ENCODE measurements at regions not wholly inside any gene's neighbourhood (a gene's known extent, or its start where the extent isn't known, plus 50 kb on each side); places are given as distances from the start of the nearest gene placed in this dataset.
"Not testable (repeated sequence)": the region's sequence is repeated elsewhere in the genome, so short reads cannot be mapped to it uniquely, and the experiment has no call there.

DNA sequence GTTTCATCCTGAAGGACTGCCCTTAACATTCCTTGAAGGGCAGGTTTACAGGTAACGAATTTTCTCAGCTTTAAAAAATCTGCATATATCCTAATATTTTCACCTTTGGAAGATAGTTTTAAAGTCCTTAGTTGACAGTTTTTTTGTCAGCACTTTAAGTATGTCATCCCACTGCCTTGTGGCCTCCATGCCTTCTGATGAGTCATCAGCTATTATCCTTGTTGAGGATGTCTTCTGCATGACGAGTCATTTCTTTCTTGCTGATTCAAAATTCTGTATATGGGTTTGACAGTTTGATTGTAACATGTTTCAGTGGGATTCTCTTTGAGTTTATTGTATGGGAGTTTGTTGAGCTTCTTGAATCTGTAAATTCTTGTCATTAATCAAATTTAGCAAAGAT lies 500.6 kb downstream of the DISC1 start:
- no peak overlapping the region for H3K27ac Mint-ChIP-seq
- peaks cover 15% of the 10 kb centered on the region for H3K4me1 Mint-ChIP-seq (ENCODE audit: low read depth)
- intact Hi-C loops (cut with micrococcal nuclease), result no loop called here
- CTCF ChIA-PET, result interaction anchor here (0.6 kb wide), 1 partner anchor 1004 kb away, joined by 3 read pairs; no protein-coding TSS in a partner anchor
- DNase-seq, result no peak
- no peak overlapping the region for H3K4me3 Mint-ChIP-seq
- H3K36me3 Mint-ChIP-seq (ENCODE audit: low read depth), result no peaks in the 10 kb centered on the region
- H3K9me3 Mint-ChIP-seq, result peaks cover 3% of the 10 kb centered on the region
- peaks cover 10% of the 10 kb centered on the region for H3K27me3 Mint-ChIP-seq (ENCODE audit: low read depth)

GRCh38 chr1:232123775-232124659 lies 497.4 kb downstream of the DISC1 start:
- peaks cover 11% of the 10 kb centered on the region for H3K27me3 Mint-ChIP-seq (ENCODE audit: low read depth)
- H3K4me1 Mint-ChIP-seq (ENCODE audit: low read depth), result peaks cover 15% of the 10 kb centered on the region
- H3K9me3 Mint-ChIP-seq, result peaks cover 2% of the 10 kb centered on the region
- no peak overlapping the region for H3K27ac Mint-ChIP-seq
- no peaks in the 10 kb centered on the region for H3K36me3 Mint-ChIP-seq (ENCODE audit: low read depth)
- intact Hi-C loops (cut with micrococcal nuclease), result no loop called here
- no peak overlapping the region for H3K4me3 Mint-ChIP-seq
- no peak for DNase-seq
- CTCF ChIA-PET, result no interaction called here

GRCh38 chr1:232117903-232118302 lies 491.3 kb downstream of the DISC1 start:
- CTCF ChIA-PET; H3K27me3 Mint-ChIP-seq (ENCODE audit: low read depth); H3K4me1 Mint-ChIP-seq (ENCODE audit: low read depth); intact Hi-C loops (cut with micrococcal nuclease); H3K9me3 Mint-ChIP-seq; H3K36me3 Mint-ChIP-seq (ENCODE audit: low read depth); H3K4me3 Mint-ChIP-seq; H3K27ac Mint-ChIP-seq; DNase-seq: not testable (repeated sequence)

- Mint-ChIP-seq H3K36me3 (ENCODE audit: low read depth) (no peaks in the 10 kb centered on the region), H3K4me1 (ENCODE audit: low read depth) (no peaks in the 10 kb centered on the region), H3K4me3 (no peak overlapping the region), H3K27me3 (ENCODE audit: low read depth) (peaks cover 8% of the 10 kb centered on the region), H3K27ac (no peak overlapping the region), H3K9me3 (no peaks in the 10 kb centered on the region)
- no peak for DNase-seq
- intact Hi-C loops (cut with micrococcal nuclease), result no loop called here
- CTCF ChIA-PET, result no interaction called here
Measured at GRCh38 chr1:232114985-232115384, 488.4 kb downstream of the DISC1 start.

DNA sequence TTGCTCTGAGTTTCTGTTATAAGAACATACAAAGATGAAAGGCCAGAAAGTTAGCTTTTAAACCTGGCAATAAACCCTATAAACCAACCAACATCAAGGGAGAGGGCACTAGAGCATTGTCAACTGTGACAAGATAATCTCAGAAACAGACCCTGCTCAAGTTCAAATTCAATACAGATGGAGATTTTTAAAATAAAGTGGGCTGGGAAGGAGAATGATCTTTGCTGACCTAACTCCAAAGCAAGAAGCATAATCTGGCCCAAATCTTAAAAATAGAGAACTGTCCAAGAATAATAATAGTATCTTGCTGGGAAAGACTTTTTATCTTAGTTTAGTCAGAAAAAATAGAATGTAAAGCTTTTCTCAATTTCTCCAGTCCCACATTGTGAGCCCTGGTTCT lies 485.5 kb downstream of the DISC1 start:
- peaks cover 4% of the 10 kb centered on the region for H3K27me3 Mint-ChIP-seq (ENCODE audit: low read depth)
- H3K4me1 Mint-ChIP-seq (ENCODE audit: low read depth), result no peaks in the 10 kb centered on the region
- intact Hi-C loops (cut with micrococcal nuclease), result no loop called here
- no peak overlapping the region for H3K27ac Mint-ChIP-seq
- CTCF ChIA-PET, result no interaction called here
- no peak overlapping the region for H3K4me3 Mint-ChIP-seq
- DNase-seq, result no peak
- H3K9me3 Mint-ChIP-seq, result no peaks in the 10 kb centered on the region
- H3K36me3 Mint-ChIP-seq (ENCODE audit: low read depth), result no peaks in the 10 kb centered on the region

DNA sequence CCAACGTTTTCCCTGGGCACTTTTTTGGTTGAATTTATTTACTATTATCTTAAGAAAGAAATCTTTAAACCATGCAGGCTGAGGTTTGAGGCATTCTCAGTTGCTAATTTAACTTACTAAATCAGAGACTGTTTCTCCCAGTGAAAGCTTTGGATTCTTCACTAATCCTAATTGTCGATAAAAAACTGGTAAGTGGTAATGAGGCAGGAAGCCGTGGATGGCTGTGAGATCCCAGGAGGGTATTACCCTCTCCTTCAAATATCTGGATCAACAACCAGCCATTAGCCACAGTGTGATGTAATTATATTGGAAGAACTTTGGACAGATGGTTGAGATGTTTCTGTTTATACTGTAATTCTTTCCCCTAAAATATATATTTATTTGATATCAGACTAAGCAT lies 485.0 kb downstream of the DISC1 start:
- Mint-ChIP-seq H3K9me3 (no peaks in the 10 kb centered on the region), H3K4me1 (ENCODE audit: low read depth) (no peaks in the 10 kb centered on the region), H3K36me3 (ENCODE audit: low read depth) (no peaks in the 10 kb centered on the region), H3K27me3 (ENCODE audit: low read depth) (peaks cover 4% of the 10 kb centered on the region), H3K4me3 (no peak overlapping the region), H3K27ac (no peak overlapping the region)
- CTCF ChIA-PET, result no interaction called here
- DNase-seq, result no peak
- intact Hi-C loops (cut with micrococcal nuclease), result no loop called here

DNA sequence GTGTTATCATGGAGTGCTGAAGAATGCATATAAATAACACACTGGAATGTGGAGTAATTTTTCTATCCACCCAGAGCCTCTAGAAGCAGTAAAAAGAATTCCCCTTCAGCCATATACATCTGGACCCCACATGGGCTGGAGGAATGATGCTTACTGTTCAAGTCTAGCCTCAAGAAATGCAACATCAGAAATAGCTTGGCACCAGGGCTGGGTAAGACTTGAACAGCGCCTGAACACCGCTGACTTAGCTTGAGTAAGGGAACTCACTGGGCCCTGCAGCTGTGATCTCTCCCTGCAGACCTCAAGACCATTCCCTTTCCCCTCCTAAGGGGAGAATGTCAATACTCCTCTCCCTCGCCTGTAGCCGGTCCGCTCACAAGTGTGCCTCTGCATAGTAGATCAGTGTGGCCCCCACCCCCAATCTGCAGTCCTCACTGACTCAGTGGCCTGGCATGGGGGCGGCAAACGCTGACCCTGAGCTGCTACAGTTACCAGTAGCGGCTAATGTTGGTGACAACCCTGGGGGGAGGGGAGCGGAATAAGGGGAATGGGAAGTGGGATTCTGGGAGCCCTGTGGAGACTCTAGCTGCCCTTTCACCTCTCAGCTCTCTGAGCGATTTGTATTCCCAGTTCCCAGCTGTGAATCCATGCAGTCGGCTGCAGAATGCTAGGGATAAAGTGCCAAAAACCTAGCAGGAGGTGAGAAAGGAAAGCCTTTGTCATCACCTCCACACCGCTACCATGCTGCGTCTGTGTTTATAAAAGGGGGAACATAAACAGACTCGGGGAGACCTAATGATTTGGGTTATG lies 483.9 kb downstream of the DISC1 start:
- no peak overlapping the region for H3K4me3 Mint-ChIP-seq
- H3K36me3 Mint-ChIP-seq (ENCODE audit: low read depth), result no peaks in the 10 kb centered on the region
- no peak for DNase-seq
- H3K27me3 Mint-ChIP-seq (ENCODE audit: low read depth), result peaks cover 4% of the 10 kb centered on the region
- H3K9me3 Mint-ChIP-seq, result no peaks in the 10 kb centered on the region
- intact Hi-C loops (cut with micrococcal nuclease), result no loop called here
- CTCF ChIA-PET, result no interaction called here
- no peaks in the 10 kb centered on the region for H3K4me1 Mint-ChIP-seq (ENCODE audit: low read depth)
- H3K27ac Mint-ChIP-seq, result no peak overlapping the region

GRCh38 chr1:232109391-232109790 lies 482.8 kb downstream of the DISC1 start:
- Mint-ChIP-seq H3K27me3 (ENCODE audit: low read depth) (peaks cover 4% of the 10 kb centered on the region), H3K27ac (no peak overlapping the region), H3K4me1 (ENCODE audit: low read depth) (no peaks in the 10 kb centered on the region), H3K4me3 (no peak overlapping the region), H3K36me3 (ENCODE audit: low read depth) (no peaks in the 10 kb centered on the region), H3K9me3 (no peaks in the 10 kb centered on the region)
- DNase-seq, result no peak
- CTCF ChIA-PET, result no interaction called here
- intact Hi-C loops (cut with micrococcal nuclease), result no loop called here

DNA sequence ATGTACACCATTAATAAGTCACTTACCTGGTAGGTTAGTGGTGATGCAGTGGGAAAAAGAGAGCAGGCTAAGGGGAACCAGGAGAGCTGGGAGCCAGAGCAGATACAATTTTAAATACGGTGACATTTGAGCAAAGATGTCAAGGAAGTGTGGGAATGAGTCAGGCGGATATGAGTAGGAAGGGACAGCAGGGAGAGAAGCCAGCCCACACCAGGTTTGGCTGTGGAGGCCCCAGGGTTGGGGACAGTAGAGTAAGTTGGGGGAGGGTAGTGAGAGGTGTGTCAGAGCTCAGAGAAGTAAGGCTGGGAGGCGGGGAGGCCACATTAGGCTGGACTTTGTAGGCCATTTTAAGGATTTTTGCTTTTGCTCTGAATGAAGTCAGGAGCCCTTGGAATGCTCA lies 482.0 kb downstream of the DISC1 start:
- intact Hi-C loops (cut with micrococcal nuclease), result no loop called here
- Mint-ChIP-seq H3K36me3 (ENCODE audit: low read depth) (no peaks in the 10 kb centered on the region), H3K4me1 (ENCODE audit: low read depth) (no peaks in the 10 kb centered on the region), H3K27ac (no peak overlapping the region), H3K4me3 (no peak overlapping the region), H3K27me3 (ENCODE audit: low read depth) (peaks cover 4% of the 10 kb centered on the region), H3K9me3 (no peaks in the 10 kb centered on the region)
- CTCF ChIA-PET, result no interaction called here
- DNase-seq, result no peak

GRCh38 chr1:232106415-232106814 lies 479.8 kb downstream of the DISC1 start:
- no peaks in the 10 kb centered on the region for H3K36me3 Mint-ChIP-seq (ENCODE audit: low read depth)
- H3K27me3 Mint-ChIP-seq (ENCODE audit: low read depth), result peaks cover 4% of the 10 kb centered on the region
- no peaks in the 10 kb centered on the region for H3K9me3 Mint-ChIP-seq
- intact Hi-C loops (cut with micrococcal nuclease), result no loop called here
- no peak overlapping the region for H3K4me3 Mint-ChIP-seq
- H3K27ac Mint-ChIP-seq, result no peak overlapping the region
- H3K4me1 Mint-ChIP-seq (ENCODE audit: low read depth), result no peaks in the 10 kb centered on the region
- CTCF ChIA-PET, result no interaction called here
- DNase-seq, result no peak

- no peak for DNase-seq
- no peaks in the 10 kb centered on the region for H3K9me3 Mint-ChIP-seq
- no peak overlapping the region for H3K4me3 Mint-ChIP-seq
- no peaks in the 10 kb centered on the region for H3K4me1 Mint-ChIP-seq (ENCODE audit: low read depth)
- no peaks in the 10 kb centered on the region for H3K36me3 Mint-ChIP-seq (ENCODE audit: low read depth)
- intact Hi-C loops (cut with micrococcal nuclease), result no loop called here
- H3K27ac Mint-ChIP-seq, result no peak overlapping the region
- CTCF ChIA-PET, result no interaction called here
- peaks cover 4% of the 10 kb centered on the region for H3K27me3 Mint-ChIP-seq (ENCODE audit: low read depth)
Measured at GRCh38 chr1:232105561-232105960, 479.0 kb downstream of the DISC1 start.

DNA sequence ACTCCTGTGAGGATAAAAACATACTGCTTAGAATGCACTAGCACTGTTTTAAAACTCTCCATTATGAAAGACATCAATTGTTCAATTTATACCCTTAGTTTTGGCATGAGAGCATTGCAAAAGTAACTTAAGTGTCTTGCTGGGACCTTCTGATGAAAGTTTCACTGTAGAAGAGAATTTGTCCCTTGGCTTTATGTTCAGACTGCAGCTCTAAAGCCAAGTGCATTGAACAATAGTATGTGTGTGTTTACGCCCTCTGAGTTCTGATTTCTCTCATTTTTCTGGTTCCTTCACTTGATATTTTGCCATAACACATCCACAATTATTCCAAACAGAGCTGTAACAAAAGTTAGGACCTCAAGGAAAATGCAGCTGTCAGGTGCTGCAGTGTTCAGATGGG lies 474.6 kb downstream of the DISC1 start:
- H3K4me3 Mint-ChIP-seq, result no peak overlapping the region
- no peak for DNase-seq
- no peaks in the 10 kb centered on the region for H3K4me1 Mint-ChIP-seq (ENCODE audit: low read depth)
- H3K27ac Mint-ChIP-seq, result no peak overlapping the region
- intact Hi-C loops (cut with micrococcal nuclease), result no loop called here
- H3K36me3 Mint-ChIP-seq (ENCODE audit: low read depth), result no peaks in the 10 kb centered on the region
- CTCF ChIA-PET, result no interaction called here
- H3K9me3 Mint-ChIP-seq, result peaks cover 7% of the 10 kb centered on the region
- H3K27me3 Mint-ChIP-seq (ENCODE audit: low read depth), result peaks cover 8% of the 10 kb centered on the region

- no peak overlapping the region for H3K27ac Mint-ChIP-seq
- CTCF ChIA-PET, result no interaction called here
- no peaks in the 10 kb centered on the region for H3K4me1 Mint-ChIP-seq (ENCODE audit: low read depth)
- H3K9me3 Mint-ChIP-seq, result peaks cover 7% of the 10 kb centered on the region
- peaks cover 8% of the 10 kb centered on the region for H3K27me3 Mint-ChIP-seq (ENCODE audit: low read depth)
- H3K36me3 Mint-ChIP-seq (ENCODE audit: low read depth), result no peaks in the 10 kb centered on the region
- no peak overlapping the region for H3K4me3 Mint-ChIP-seq
- no peak for DNase-seq
- intact Hi-C loops (cut with micrococcal nuclease), result no loop called here
Measured at GRCh38 chr1:232096751-232097150, 470.2 kb downstream of the DISC1 start.

All from activated naive CD4-positive, alpha-beta T cell treated with anti-CD3 and anti-CD28 coated beads for 36 hours (primary cell).